ENCODE measurements at regions not wholly inside any gene's neighbourhood (a gene's known extent, or its start where the extent isn't known, plus 50 kb on each side); places are given as distances from the start of the nearest gene placed in this dataset.
"Not testable (repeated sequence)": the region's sequence is repeated elsewhere in the genome, so short reads cannot be mapped to it uniquely, and the experiment has no call there.

GRCh38 chr18:42378854-42379253 lies 423.8 kb downstream of the PIK3C3 start:
- not testable (repeated sequence) for H3K27me3 ChIP-seq (ENCODE audit: insufficient read depth, low read length); H3K4me1 ChIP-seq (ENCODE audit: insufficient read depth, low read length); H3K4me3 ChIP-seq (ENCODE audit: low read length); H3K27ac ChIP-seq (ENCODE audit: low read length); H3K9me3 ChIP-seq (ENCODE audit: insufficient read depth, low read depth, low read length); H3K36me3 ChIP-seq (ENCODE audit: insufficient read depth, low read depth, low read length); H3K9ac ChIP-seq (ENCODE audit: low read depth, low read length)

DNA sequence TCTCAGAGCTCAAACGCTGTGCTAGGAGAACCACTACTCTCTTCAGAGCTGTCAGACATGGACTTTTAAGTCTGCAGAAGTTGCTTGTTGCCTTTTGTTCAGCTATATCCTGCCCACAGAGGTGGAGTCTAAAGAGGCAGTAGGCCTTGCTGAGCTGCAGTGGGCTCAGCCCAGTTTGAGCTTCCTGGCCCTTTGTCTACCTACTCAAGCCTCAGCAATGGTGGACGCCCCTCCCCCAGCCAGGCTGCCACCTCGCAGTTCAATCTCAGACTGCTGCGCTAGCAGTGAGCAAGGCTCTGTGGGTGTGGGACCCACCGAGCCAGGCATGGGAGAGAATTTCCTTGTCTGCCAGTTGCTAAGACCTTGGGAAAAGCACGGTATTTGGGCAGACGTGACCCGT lies 426.2 kb downstream of the PIK3C3 start:
- not testable (repeated sequence) for H3K9ac ChIP-seq (ENCODE audit: low read depth, low read length); H3K4me1 ChIP-seq (ENCODE audit: insufficient read depth, low read length); H3K9me3 ChIP-seq (ENCODE audit: insufficient read depth, low read depth, low read length); H3K36me3 ChIP-seq (ENCODE audit: insufficient read depth, low read depth, low read length); H3K4me3 ChIP-seq (ENCODE audit: low read length); H3K27me3 ChIP-seq (ENCODE audit: insufficient read depth, low read length); H3K27ac ChIP-seq (ENCODE audit: low read length)

DNA sequence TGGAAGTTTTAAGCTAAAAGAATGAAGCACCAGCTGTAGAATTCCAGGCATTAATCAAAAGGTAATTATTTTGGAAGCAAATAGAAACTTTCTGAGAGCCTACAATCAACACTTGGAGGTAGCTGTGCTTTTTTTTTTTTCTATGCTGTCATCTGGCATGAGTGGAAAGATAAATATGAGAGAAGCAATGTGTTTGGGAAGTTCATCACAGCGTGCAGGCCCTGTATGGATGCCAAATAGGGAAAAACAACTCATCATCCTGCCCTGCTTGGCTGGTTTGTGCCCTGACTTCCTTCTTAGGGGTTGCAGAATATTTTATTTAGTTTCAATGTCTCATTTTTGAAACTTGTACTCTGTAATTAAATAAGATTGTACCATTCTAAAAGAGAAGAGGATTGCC lies 437.4 kb downstream of the PIK3C3 start:
- Histone ChIP-seq H3K9me3 (ENCODE audit: insufficient read depth, low read depth, low read length) (peaks cover 3% of the 10 kb centered on the region; the same call in 1 of the 2 replicates), H3K4me3 (ENCODE audit: low read length) (no peak overlapping the region), H3K27me3 (ENCODE audit: insufficient read depth, low read length) (no peaks in the 10 kb centered on the region), H3K27ac (ENCODE audit: low read length) (no peak overlapping the region), H3K9ac (ENCODE audit: low read depth, low read length) (no peak overlapping the region), H3K4me1 (ENCODE audit: insufficient read depth, low read length) (no peaks in the 10 kb centered on the region), H3K36me3 (ENCODE audit: insufficient read depth, low read depth, low read length) (no peaks in the 10 kb centered on the region)

DNA sequence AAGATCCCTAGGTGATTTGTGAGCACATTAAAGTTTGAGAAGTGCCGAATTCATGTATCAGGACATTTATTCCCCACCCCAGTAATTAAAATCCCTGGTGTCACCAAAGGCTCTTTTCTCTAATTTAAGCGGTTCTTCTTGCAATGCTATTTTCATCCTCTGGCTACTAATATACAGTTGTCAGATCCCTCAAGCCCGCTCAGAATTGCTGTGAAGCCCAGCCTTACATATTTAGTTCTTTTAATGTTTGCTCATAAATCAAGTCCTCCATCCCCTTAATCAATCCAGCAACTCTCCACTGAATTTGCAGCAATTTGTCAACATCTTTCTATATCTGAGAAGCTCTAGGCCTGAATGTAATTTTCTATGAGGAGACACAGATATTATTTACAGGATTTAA lies 437.9 kb downstream of the PIK3C3 start:
- Histone ChIP-seq H3K9ac (ENCODE audit: low read depth, low read length) (no peak overlapping the region), H3K4me1 (ENCODE audit: insufficient read depth, low read length) (no peaks in the 10 kb centered on the region), H3K9me3 (ENCODE audit: insufficient read depth, low read depth, low read length) (peaks cover 3% of the 10 kb centered on the region; the same call in 1 of the 2 replicates), H3K4me3 (ENCODE audit: low read length) (no peak overlapping the region), H3K36me3 (ENCODE audit: insufficient read depth, low read depth, low read length) (no peaks in the 10 kb centered on the region), H3K27me3 (ENCODE audit: insufficient read depth, low read length) (no peaks in the 10 kb centered on the region), H3K27ac (ENCODE audit: low read length) (no peak overlapping the region)

- H3K4me3 ChIP-seq (ENCODE audit: low read length) = no peak overlapping the region
- no peaks in the 10 kb centered on the region for H3K4me1 ChIP-seq (ENCODE audit: insufficient read depth, low read length)
- no peak overlapping the region for H3K27ac ChIP-seq (ENCODE audit: low read length)
- no peaks in the 10 kb centered on the region for H3K36me3 ChIP-seq (ENCODE audit: insufficient read depth, low read depth, low read length)
- H3K9ac ChIP-seq (ENCODE audit: low read depth, low read length) = no peak overlapping the region
- no peaks in the 10 kb centered on the region for H3K27me3 ChIP-seq (ENCODE audit: insufficient read depth, low read length)
- no peaks in the 10 kb centered on the region for H3K9me3 ChIP-seq (ENCODE audit: insufficient read depth, low read depth, low read length)
Measured at GRCh38 chr18:42394238-42394637, 439.2 kb downstream of the PIK3C3 start.

- Histone ChIP-seq H3K36me3 (ENCODE audit: insufficient read depth, low read depth, low read length) (no peaks in the 10 kb centered on the region), H3K9ac (ENCODE audit: low read depth, low read length) (no peak overlapping the region), H3K27me3 (ENCODE audit: insufficient read depth, low read length) (no peaks in the 10 kb centered on the region), H3K9me3 (ENCODE audit: insufficient read depth, low read depth, low read length) (no peaks in the 10 kb centered on the region), H3K4me1 (ENCODE audit: insufficient read depth, low read length) (no peaks in the 10 kb centered on the region), H3K27ac (ENCODE audit: low read length) (no peak overlapping the region), H3K4me3 (ENCODE audit: low read length) (no peak overlapping the region)
Measured at GRCh38 chr18:42401131-42401673, 446.2 kb downstream of the PIK3C3 start.

GRCh38 chr18:42404151-42404550 lies 449.1 kb downstream of the PIK3C3 start:
- Histone ChIP-seq H3K4me1 (ENCODE audit: insufficient read depth, low read length) (no peaks in the 10 kb centered on the region), H3K27me3 (ENCODE audit: insufficient read depth, low read length) (no peaks in the 10 kb centered on the region), H3K27ac (ENCODE audit: low read length) (no peak overlapping the region), H3K4me3 (ENCODE audit: low read length) (no peak overlapping the region), H3K9ac (ENCODE audit: low read depth, low read length) (no peak overlapping the region), H3K36me3 (ENCODE audit: insufficient read depth, low read depth, low read length) (no peaks in the 10 kb centered on the region), H3K9me3 (ENCODE audit: insufficient read depth, low read depth, low read length) (peaks cover 19% of the 10 kb centered on the region)

DNA sequence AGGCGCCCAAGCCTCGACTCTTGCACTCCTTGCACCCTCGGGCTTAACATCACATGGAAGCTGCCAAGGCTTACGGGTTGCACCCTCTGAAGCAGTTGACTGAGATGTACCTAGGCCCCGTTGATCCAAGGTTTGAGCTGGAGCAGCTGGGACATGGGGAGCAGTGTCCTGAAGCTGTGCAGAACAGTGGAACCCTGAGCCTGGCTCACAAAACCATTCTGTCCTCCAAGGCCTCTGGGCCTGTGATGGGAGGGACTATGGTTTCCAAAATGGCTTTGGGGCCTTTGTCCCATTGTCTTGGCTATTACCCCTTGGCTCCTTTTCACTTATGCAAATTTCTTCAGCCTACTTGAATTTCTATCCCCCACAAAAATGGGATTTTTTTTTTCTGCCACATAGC lies 454.0 kb downstream of the PIK3C3 start:
- Histone ChIP-seq H3K4me3 (ENCODE audit: low read length) (no peak overlapping the region), H3K4me1 (ENCODE audit: insufficient read depth, low read length) (0 out of 2 replicates have a peak, but pooled peaks cover 3% of the 10 kb centered on the region), H3K27me3 (ENCODE audit: insufficient read depth, low read length) (no peaks in the 10 kb centered on the region), H3K9me3 (ENCODE audit: insufficient read depth, low read depth, low read length) (peaks cover 36% of the 10 kb centered on the region), H3K9ac (ENCODE audit: low read depth, low read length) (no peak overlapping the region), H3K27ac (ENCODE audit: low read length) (no peak overlapping the region), H3K36me3 (ENCODE audit: insufficient read depth, low read depth, low read length) (no peaks in the 10 kb centered on the region)

DNA sequence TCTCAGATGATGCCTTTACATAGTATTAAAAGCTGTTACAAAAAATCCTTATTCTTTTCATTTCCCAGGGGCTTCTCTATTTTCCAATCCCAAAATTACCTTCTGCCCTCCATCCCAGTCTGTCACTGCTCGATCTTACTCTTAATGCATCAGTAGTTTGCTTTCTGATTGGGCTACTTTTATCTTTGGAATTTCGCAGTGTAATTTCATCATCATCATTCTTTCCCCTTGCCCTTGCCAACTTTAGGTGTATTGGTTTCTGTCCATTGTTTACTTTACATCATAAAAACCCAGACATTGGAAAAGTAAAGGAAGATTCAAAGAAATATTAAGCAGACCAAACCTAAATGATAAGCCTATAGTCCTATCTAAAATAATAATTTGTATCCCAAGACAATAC lies 457.2 kb downstream of the PIK3C3 start:
- Histone ChIP-seq H3K9me3 (ENCODE audit: insufficient read depth, low read depth, low read length) (peaks cover 33% of the 10 kb centered on the region), H3K4me1 (ENCODE audit: insufficient read depth, low read length) (0 out of 2 replicates have a peak, but pooled peaks cover 3% of the 10 kb centered on the region), H3K27ac (ENCODE audit: low read length) (no peak overlapping the region), H3K36me3 (ENCODE audit: insufficient read depth, low read depth, low read length) (no peaks in the 10 kb centered on the region), H3K4me3 (ENCODE audit: low read length) (no peak overlapping the region), H3K27me3 (ENCODE audit: insufficient read depth, low read length) (no peaks in the 10 kb centered on the region), H3K9ac (ENCODE audit: low read depth, low read length) (no peak overlapping the region)

DNA sequence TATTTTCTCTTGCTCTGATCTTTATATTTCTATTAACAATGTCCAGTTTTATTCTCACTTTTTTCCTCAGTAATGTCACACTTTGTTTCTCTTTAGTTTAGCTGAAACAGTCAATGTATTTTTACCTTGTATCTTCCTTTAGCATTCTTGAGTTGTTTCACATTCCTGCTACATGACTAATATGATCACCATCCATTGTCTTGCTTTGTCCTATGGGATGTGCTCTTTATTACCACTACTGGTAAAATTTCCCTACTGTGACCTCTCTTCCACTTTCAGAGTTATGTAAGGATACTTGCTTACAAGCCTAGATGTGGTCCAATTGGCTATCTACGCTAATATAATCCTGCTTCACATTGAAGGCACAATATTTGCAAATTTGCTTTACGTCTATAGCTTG lies 457.9 kb downstream of the PIK3C3 start:
- Histone ChIP-seq H3K27ac (ENCODE audit: low read length) (no peak overlapping the region), H3K4me1 (ENCODE audit: insufficient read depth, low read length) (0 out of 2 replicates have a peak, but pooled peaks cover 3% of the 10 kb centered on the region), H3K9ac (ENCODE audit: low read depth, low read length) (no peak overlapping the region)

GRCh38 chr18:42413870-42414269 lies 458.8 kb downstream of the PIK3C3 start:
- H3K36me3 ChIP-seq (ENCODE audit: insufficient read depth, low read depth, low read length) = no peaks in the 10 kb centered on the region
- peaks cover 20% of the 10 kb centered on the region for H3K9me3 ChIP-seq (ENCODE audit: insufficient read depth, low read depth, low read length)
- no peak overlapping the region for H3K9ac ChIP-seq (ENCODE audit: low read depth, low read length)
- H3K4me1 ChIP-seq (ENCODE audit: insufficient read depth, low read length) = 0 out of 2 replicates have a peak, but pooled peaks cover 3% of the 10 kb centered on the region
- H3K27ac ChIP-seq (ENCODE audit: low read length) = no peak overlapping the region
- no peaks in the 10 kb centered on the region for H3K27me3 ChIP-seq (ENCODE audit: insufficient read depth, low read length)
- no peak overlapping the region for H3K4me3 ChIP-seq (ENCODE audit: low read length)

More for the DNA sequence above, 457.9 kb downstream of the PIK3C3 start:
- Histone ChIP-seq H3K36me3 (ENCODE audit: insufficient read depth, low read depth, low read length) (no peaks in the 10 kb centered on the region), H3K9me3 (ENCODE audit: insufficient read depth, low read depth, low read length) (peaks cover 30% of the 10 kb centered on the region), H3K4me3 (ENCODE audit: low read length) (no peak overlapping the region), H3K27me3 (ENCODE audit: insufficient read depth, low read length) (no peaks in the 10 kb centered on the region)

DNA sequence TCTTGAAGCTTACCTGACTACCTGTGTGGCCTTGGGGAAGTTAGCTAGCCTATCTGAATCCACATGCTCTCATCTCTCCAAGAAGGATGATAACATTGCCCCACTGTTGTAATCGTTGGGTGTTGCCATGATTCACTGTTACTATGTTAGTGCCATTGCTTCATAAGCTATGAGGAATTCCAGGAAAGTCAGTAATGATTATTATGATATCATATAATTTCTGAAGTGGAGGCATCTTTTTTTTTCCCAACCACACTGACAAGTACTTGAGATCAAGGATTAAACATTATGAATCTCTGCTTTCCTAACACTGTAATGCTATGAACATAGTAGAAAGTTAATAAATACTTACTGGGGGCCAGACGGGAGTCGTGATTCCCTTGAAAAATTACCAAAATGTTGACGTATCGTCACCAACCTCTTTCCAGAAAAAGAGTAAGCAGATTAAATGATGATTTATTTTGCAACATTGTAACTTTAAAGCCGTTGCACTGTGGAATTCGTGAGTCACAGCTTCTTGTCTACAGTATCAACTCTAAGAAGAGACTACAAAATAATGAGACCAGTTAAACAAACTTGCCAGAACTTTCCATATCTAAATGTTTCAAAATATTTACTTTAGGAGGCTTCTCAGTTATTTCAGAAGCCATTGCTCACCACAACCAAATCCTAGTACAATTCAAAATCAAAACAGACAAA lies 459.9 kb downstream of the PIK3C3 start:
- H3K9ac ChIP-seq (ENCODE audit: low read depth, low read length) = no peak overlapping the region

More for the DNA sequence above, 459.9 kb downstream of the PIK3C3 start:
- H3K27me3 ChIP-seq (ENCODE audit: insufficient read depth, low read length) = no peaks in the 10 kb centered on the region
- H3K27ac ChIP-seq (ENCODE audit: low read length) = no peak overlapping the region
- H3K4me3 ChIP-seq (ENCODE audit: low read length) = no peak overlapping the region
- H3K36me3 ChIP-seq (ENCODE audit: insufficient read depth, low read depth, low read length) = no peaks in the 10 kb centered on the region
- 0 out of 2 replicates have a peak, but pooled peaks cover 3% of the 10 kb centered on the region for H3K4me1 ChIP-seq (ENCODE audit: insufficient read depth, low read length)
- H3K9me3 ChIP-seq (ENCODE audit: insufficient read depth, low read depth, low read length) = peaks cover 10% of the 10 kb centered on the region
